Stimulated activated CD4-positive, alpha-beta T cell treated with anti-CD3 and anti-CD28 coated beads, Interleukin-2, amount 100 ng/mL, for 24 hours (primary cell): ENCODE measurements at regions not wholly inside any gene's neighbourhood (a gene's known extent, or its start where the extent isn't known, plus 50 kb on each side); places are given as distances from the start of the nearest gene placed in this dataset.

Experiments
- DNase-seq, 2 donors: peaks; one replicate each; pipeline ENCODE4 v3.0.0-alpha.2; 2020

DNA sequence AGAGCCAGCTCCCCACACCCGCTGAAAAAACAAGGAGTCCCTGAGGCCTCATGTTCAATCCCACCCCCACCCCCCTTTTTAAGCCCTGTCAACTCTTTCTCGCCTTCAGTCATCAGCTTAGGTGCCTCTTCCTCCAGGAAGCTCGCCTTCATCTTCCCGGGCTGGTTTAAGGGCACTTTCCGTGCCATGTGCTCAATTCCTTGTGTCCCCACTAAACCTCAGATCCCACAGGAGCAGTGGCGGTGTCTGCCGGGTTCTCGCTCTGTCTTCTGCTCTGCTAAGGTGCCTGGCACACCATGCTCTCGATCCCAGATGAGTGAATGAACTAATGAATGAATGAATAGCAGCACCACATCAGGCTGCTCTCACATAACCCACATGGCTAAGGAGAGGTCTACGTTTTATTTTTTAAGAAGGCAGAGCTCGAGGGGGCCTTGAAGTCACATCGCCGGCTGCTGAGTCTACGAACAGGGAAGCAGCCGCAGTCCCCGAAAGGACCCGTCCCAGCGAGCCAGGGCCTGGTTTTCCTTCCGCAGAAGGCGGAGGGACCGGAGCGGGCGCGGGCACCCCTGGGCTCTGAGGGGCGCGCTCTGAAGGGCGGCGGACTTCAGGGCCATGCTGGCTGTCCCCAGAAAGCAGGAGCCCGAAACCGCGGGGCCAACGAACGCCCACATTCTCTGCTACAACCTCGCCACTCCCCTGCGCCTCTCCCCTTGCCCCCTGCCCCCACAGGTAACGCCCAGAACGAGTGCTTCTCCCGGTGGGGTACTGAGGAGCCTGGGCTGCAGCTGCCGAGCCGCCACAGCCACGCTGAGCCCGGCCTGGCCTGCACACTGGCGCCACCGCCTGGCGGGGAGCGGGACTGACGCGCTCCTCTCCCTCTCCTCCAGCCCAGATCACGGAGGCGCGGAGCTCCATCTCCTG is 73.4 kb upstream of the KCNMA1 start:
- peak; percentile 73 to 83 for DNase-seq

DNA sequence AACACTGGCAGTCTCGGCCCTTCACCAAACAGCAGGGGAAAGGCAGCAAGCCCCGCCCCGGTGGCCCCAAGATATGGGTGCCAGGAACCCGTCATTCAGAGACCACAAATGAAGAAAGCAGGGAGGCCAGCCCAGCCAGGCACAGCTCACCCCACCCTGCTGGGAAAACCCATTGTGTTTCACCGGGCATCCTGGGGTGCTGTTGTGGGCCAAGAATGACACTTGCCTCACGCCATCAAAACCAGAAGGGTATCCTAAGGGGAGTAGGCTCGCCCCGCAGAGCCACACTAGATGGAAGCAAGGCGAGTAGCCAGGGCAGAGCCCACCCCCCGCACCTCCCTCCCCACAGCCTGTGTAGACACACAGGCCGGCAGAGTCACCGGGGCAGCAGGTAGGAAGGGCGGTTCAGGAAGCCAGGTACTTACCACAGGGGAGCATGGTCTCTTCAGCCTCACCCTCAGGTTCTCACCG is 72.5 kb upstream of the KCNMA1 start:
- peak in 1 of 2 donors; percentile 10 for DNase-seq

DNA sequence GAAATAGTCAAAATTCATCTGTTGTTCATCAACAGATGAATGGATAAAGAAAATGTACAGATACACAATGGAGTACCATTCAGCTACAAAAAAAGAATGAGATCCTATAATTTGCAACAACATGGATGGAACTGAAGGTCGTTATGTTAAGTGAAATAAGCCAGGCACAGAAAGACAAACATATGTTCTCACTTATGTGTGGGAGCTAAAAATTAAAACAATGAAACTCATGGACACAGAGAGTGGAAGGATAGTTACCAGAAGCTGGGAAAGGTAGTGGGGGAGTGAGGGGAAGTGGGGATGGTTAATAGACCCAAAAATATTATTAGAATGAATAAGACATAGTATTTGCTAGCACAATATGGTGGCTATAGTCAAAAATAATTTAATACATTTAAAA is 70.0 kb upstream of the KCNMA1 start:
- no peak for DNase-seq

DNA sequence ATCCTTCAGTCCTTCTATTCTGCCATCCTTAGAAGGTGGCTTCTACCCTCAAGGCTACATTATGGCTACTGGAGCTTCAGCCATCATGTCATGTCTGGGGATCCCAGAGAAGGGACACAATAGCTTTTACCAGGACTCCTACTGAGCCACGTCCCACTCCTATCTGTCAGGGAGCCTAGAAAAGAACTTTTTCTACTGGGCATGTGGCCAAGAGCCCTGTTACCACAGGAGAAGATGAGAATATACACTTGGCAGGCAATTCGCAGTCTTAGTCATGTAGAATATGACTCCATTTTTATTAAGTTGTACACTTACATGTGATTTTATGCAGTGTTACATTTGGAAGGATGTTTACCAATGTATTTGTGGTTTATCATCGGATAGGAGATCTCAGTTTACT is 64.6 kb upstream of the KCNMA1 start:
- DNase-seq = no peak

DNA sequence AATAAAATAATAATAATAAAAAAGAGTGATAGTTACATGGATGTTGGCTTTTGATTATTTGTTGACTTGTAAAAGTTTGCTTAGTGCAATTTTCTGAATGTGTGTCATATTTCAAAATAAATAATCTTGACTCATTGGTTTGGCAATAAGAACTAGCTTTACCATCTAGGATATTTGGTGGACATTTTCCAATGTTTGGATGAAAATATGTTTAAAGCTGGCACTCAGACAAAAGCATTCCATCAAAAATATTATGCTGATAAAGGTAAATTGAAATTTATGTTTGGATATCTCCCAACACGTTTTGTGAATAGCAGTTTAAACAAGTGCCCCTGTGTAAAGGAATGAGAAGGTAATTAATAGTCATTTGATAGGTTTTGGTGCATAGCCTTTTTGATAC is 62.5 kb upstream of the KCNMA1 start:
- no peak for DNase-seq

DNA sequence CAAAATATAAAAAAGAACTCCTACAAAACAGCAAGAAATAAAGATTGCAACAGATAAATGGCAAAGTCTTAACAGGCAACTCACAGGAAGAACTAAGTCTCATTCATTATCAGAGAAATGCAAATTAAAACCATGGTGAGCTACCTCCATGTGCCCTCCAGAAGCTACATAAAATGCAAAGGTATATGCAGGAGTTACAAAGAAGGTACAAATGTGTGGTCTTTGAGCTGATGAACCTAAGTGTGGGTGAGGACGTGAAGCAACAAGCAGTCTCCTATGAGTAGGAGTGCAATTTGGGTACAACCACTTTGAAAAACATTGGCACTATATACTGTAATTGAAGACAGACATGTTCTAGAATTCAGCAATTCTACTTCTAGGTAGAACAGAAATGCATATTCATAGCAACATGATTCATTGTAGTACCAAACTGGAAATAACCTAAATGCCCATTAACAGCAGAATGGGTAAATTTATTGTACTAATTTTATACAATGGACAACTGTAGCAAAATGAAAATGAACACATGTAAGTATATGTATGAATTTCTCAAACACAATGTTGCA is 61.6 kb upstream of the KCNMA1 start:
- no peak for DNase-seq

DNA sequence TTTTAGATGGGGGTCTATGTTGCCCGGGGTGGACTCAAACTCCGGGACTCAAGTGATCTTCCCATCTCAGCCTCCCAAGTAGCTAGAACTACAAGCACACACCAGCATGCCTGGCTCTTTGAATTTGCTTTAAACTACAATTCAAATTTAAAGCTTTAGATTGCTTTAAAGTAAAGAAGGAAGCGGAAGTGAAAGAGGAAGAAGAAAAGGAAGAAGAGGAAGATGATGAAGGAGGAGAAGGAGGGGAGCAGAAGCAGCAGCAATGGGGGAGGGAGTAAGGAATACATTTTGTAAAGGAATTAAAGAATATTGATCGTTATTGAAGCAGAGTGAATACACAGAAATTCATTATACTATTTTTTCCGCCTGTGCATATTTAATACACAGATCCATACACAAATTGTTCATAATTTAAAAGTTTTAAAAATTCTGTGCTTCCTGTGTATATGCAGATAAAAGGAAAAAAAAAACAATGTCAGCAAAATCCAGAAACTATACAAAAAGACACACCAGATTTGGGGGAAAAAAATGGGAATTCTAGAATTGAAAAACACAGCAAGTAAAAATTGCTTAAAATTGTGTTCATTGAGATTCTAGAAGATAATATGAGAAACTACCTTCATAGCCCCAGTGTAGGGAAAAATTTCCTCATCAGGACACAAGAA is 60.8 kb upstream of the KCNMA1 start:
- no peak for DNase-seq

DNA sequence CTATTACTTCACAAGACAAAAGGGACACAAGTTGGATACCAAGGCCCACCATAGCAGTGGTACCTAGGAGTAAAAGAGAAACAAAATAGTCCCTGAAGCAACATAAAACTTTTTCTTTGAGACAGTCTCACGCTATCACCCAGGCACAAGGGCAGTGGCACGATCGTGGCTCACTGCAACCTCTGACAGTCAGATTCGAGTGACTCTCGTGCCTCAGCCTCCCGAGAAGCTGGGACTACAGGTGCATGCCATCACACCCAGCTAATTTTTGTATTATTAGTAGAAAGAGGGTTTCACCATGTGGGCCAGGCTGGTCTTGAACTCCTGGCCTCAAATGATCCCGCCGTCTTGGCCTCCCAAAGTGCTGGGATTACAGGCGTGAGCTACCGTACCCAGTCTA is 59.0 kb upstream of the KCNMA1 start:
- no peak for DNase-seq

DNA sequence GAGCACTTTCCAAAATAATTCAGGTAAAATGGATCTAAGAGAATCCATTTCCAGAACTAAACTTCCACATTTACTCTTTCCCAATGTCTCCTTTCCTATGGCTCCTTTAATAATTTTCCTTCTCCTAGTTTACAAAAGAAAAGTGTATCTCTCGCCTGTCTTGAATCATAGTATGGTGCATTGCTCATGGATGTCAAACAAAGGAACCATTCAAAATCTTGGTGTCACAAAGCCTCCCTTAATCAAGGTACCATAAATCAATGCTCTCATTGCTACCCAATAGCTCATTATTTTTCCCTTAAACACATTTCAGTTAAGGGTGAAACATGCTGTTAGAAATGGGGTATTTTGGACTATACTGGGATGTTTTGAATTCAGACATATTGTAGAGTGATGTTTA is 57.6 kb upstream of the KCNMA1 start:
- DNase-seq = no peak

DNA sequence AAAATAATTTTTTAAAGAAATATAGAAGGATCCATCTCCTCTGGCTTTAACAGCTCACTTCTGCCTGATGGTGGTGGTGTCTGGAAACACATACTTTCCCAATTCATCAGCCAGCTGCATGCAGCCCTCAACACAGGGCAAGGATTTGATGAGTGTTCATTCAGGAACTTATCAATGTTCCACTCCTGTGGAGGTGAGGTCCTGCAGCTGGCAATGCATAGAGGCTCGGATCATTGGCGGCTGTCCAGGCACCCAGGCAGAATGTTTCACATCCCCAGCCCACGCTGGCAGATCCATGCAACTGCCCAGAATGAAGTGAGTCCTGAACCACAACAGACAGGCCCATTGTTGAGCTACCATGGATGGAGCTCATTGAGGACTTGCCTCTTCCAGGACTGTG is 55.2 kb upstream of the KCNMA1 start:
- DNase-seq = no peak

DNA sequence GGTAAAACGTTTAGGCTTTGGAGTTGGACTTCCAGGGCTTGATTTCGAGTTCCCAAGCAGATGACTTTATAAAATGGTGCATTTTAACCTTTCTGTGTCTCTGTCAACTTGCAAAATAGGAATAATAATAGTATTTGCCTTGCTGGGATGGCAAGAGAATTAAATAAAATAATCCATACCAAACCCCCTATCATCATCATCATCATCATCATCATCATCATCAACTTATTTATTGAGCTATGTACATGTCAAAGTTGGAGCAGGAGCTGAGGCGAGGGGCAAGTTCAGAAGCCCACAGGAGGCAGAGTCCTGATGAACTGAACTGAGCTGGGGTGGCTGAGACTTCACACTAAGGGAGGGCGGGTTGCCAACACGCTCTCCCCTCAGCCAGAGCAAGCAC is 51.7 kb upstream of the KCNMA1 start:
- DNase-seq = no peak

DNA sequence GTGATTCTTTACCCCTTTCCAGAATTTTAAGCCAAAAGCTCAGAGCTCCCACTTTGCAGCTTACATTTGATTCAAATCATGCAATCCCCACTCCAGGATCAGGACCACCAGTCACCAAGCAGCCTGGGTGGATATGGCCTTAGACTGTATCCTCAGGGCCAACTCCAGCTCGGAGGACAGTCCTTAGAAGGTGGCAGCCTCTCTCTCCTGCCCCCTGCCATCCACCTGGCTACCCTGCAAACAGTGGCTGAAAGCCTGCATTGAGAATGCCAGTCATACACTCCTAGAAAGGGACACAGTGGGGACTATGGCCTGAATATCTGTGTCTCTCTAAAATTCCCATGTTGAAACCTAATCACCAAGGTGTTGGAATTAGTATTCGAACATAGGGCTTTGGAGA is 50.0 kb upstream of the KCNMA1 start:
- no peak for DNase-seq
